ENCODE measurements at regions not wholly inside any gene's neighbourhood (a gene's known extent, or its start where the extent isn't known, plus 50 kb on each side); places are given as distances from the start of the nearest gene placed in this dataset.

DNA sequence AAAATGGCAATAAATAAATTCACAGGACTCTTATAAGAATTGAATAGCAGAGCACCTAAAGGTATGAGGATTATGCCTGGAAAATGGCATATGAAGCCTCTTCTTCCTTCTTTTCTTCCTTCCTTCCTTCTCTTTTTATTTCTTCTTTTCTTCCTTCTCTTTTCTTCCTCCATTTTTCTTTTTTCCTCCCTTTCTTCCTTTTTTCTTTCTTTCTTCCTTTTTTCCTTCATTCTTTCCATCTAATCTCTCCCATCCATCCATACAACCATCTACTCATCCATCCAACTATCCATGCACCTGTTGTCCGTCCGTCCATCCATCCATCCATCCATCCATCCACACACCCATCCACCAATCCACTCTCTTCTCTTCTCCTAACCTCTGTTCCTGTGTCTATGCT is 173.8 kb downstream of the TBX5 start:
- Histone ChIP-seq H3K27ac (ENCODE audit: low read depth, low read length) (no peak overlapping the region), H3K9me3 (ENCODE audit: control insufficient read depth, insufficient read depth, low read length) (no peaks in the 10 kb centered on the region), H3K4me1 (ENCODE audit: control insufficient read depth, insufficient read depth, low read length) (no peaks in the 10 kb centered on the region), H3K4me3 (ENCODE audit: low read depth, low read length) (no peak overlapping the region), H3K27me3 (ENCODE audit: control insufficient read depth, insufficient read depth, low read length) (peaks cover 4% of the 10 kb centered on the region), H3K36me3 (ENCODE audit: control insufficient read depth, insufficient read depth, low read length) (no peaks in the 10 kb centered on the region)
- 97% methylated on average over 2 of the region's 2 CpGs for WGBS (ENCODE audit: insufficient coverage)
- DNase-seq (ENCODE audit: low read depth in 4 of 6, low spot score in 6 of 6): no peak

DNA sequence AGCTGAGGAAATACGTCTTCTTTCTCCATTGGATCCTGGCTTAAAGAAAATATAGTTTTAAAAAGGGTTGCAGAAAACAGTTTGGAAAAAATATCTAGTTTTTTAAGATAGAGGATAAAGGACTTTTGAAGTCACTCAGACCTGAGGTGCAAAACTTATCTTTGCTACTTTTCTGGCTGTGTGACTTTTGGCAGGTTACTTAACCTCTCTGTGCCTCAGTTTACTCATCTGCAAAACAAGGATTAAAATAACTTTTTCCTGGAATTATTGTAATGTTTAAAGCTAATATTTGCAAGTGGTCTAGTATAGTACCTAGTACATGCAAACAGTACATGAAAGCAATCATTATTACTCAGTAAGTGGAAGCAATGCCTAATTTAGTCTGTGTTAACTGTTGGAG is 176.8 kb downstream of the TBX5 start:
- Histone ChIP-seq H3K4me1 (ENCODE audit: control insufficient read depth, insufficient read depth, low read length) (no peaks in the 10 kb centered on the region), H3K4me3 (ENCODE audit: low read depth, low read length) (no peak overlapping the region), H3K27me3 (ENCODE audit: control insufficient read depth, insufficient read depth, low read length) (peaks cover 9% of the 10 kb centered on the region), H3K36me3 (ENCODE audit: control insufficient read depth, insufficient read depth, low read length) (no peaks in the 10 kb centered on the region), H3K9me3 (ENCODE audit: control insufficient read depth, insufficient read depth, low read length) (no peaks in the 10 kb centered on the region), H3K27ac (ENCODE audit: low read depth, low read length) (no peak overlapping the region)
- WGBS (ENCODE audit: insufficient coverage): no CpG with 5 or more reads among the region's 1 CpG
- DNase-seq (ENCODE audit: low read depth in 4 of 6, low spot score in 6 of 6): no peak

DNA sequence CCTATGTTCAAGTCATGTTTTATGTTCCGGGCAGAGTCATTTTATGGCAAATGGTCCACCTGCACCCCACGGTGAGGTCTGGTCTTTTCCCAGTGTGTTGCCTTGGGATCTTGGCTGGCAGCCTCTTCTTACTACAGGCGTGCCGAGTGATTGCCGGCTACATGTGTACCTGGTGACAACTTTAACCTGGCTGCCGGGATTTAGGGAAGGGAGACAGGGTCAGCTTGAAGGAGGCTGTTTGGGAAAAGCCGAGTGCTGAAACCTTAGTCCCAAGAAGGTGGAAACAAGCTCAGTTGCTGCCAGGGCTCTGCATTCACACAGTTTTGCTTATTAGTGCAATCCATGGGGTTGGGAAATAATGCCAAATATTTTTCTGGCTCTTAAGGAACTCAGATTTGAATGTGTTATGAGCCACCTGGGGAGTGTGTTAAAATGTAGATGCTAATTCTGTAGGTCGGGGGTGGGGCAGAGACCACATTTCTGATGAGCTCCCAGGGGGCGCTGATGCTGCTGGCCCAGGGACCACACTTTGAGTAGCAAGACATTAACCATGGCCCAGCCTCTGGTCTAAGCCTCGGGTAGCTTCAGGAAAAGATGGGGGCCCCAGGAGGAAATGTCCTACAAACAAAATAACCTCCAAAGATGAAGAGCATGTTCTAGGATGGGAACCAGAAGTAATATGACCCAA is 179.6 kb downstream of the TBX5 start:
- Histone ChIP-seq H3K27ac (ENCODE audit: low read depth, low read length) (no peak overlapping the region), H3K27me3 (ENCODE audit: control insufficient read depth, insufficient read depth, low read length) (peaks cover 19% of the 10 kb centered on the region), H3K4me1 (ENCODE audit: control insufficient read depth, insufficient read depth, low read length) (no peaks in the 10 kb centered on the region), H3K36me3 (ENCODE audit: control insufficient read depth, insufficient read depth, low read length) (no peaks in the 10 kb centered on the region), H3K4me3 (ENCODE audit: low read depth, low read length) (no peak overlapping the region), H3K9me3 (ENCODE audit: control insufficient read depth, insufficient read depth, low read length) (no peaks in the 10 kb centered on the region)
- 60% methylated on average over 7 of the region's 10 CpGs for WGBS (ENCODE audit: insufficient coverage)
- no peak for DNase-seq (ENCODE audit: low read depth in 4 of 6, low spot score in 6 of 6)

DNA sequence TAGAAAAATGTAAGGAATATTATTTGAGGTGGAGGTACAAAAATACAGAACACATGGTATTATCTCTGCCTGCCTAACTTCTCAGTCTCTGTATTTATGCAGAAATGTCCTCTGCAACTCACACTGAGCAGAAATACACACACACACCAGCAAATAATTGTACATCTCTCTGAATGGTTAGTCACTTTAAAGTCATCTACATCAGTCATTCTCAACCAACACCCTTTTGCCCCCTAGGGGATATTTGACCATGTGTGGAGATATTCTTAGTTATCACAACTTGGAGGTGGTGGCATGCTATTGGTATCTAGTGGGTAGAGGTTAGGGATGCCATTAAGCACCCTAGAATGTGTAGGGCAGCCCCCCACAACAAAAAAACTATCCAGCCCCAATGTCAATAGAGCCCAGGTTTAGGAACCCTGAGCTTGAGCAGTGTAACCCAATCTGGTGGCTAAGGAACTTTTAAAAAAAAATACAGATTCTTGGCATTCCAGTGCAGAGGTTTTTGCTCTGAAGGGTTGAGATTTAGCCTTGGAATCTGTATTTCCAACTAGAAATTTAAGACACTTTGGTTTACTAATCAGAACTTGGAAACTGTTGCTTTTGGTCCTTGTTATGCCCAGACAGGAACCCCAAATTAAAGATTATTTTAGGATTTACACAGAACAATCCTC is 183.8 kb downstream of the TBX5 start:
- H3K4me3 ChIP-seq (ENCODE audit: low read depth, low read length): no peak overlapping the region

DNA sequence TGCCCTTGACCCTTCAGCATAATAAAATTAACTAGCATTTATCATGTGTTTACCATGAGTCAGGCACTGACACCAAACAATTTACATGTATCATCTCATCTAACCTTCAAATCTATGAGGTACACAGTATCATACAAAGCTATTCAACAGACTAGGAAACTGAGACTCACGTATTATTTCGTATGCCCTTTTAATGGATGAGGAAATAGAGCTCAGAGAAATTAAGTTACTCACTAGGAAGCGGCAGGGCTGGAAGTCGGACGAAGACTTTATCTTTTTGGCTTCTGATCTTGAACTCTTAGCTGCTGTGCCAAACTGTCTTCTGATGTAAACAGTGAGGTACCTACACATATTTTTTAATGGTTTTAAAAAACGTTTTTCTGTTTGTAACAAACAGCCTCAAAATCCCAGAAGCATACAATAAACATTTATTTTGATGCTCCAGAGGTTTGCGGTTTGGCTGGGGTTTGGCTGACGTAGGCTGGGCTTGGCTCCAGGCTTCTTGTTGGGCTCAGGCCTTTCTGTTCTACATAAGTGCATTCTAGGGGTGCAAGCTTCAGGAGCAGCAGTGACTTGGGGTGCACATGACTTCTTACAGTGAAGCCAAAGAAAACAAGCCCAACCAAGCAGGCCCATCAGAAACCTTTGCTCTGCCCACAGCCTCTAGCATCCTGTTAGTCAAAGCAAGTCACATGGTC is 184.7 kb downstream of the TBX5 start:
- no peak overlapping the region for H3K27ac ChIP-seq (ENCODE audit: low read depth, low read length)
- no peaks in the 10 kb centered on the region for H3K9me3 ChIP-seq (ENCODE audit: control insufficient read depth, insufficient read depth, low read length)
- no peak for DNase-seq (ENCODE audit: low read depth in 4 of 6, low spot score in 6 of 6)
- no peaks in the 10 kb centered on the region for H3K36me3 ChIP-seq (ENCODE audit: control insufficient read depth, insufficient read depth, low read length)
- WGBS (ENCODE audit: insufficient coverage): 89% methylated on average over 5 of the region's 8 CpGs
- H3K4me3 ChIP-seq (ENCODE audit: low read depth, low read length): no peak overlapping the region
- H3K4me1 ChIP-seq (ENCODE audit: control insufficient read depth, insufficient read depth, low read length): no peaks in the 10 kb centered on the region
- H3K27me3 ChIP-seq (ENCODE audit: control insufficient read depth, insufficient read depth, low read length): peaks cover 19% of the 10 kb centered on the region

More for the DNA sequence above, 183.8 kb downstream of the TBX5 start:
- H3K27ac ChIP-seq (ENCODE audit: low read depth, low read length): no peak overlapping the region
- H3K4me1 ChIP-seq (ENCODE audit: control insufficient read depth, insufficient read depth, low read length): no peaks in the 10 kb centered on the region
- peaks cover 19% of the 10 kb centered on the region for H3K27me3 ChIP-seq (ENCODE audit: control insufficient read depth, insufficient read depth, low read length)
- DNase-seq (ENCODE audit: low read depth in 4 of 6, low spot score in 6 of 6): no peak
- no peaks in the 10 kb centered on the region for H3K9me3 ChIP-seq (ENCODE audit: control insufficient read depth, insufficient read depth, low read length)
- no peaks in the 10 kb centered on the region for H3K36me3 ChIP-seq (ENCODE audit: control insufficient read depth, insufficient read depth, low read length)

DNA sequence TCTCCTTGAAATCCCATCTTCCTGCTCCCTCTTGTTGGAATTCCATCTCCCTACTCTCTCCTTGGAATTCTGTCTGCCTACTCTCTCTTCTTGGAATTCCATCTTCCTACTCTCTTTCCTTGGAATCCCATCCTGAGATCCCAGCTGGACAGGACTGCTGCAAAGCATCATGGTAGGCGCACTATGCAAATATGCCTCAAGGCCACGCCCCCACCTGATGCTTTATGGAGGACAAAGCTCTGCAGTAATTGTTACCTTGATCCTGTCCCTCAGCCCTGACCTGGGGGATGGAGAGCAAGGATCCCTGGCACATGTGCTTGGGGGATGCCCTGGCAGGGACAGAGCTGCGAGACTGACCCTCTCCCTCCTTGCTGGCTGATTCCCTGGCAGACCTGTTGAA is 185.6 kb downstream of the TBX5 start:
- Histone ChIP-seq H3K9me3 (ENCODE audit: control insufficient read depth, insufficient read depth, low read length) (no peaks in the 10 kb centered on the region), H3K36me3 (ENCODE audit: control insufficient read depth, insufficient read depth, low read length) (no peaks in the 10 kb centered on the region), H3K4me3 (ENCODE audit: low read depth, low read length) (no peak overlapping the region), H3K27ac (ENCODE audit: low read depth, low read length) (no peak overlapping the region), H3K27me3 (ENCODE audit: control insufficient read depth, insufficient read depth, low read length) (peaks cover 16% of the 10 kb centered on the region), H3K4me1 (ENCODE audit: control insufficient read depth, insufficient read depth, low read length) (no peaks in the 10 kb centered on the region)
- 73% methylated on average over 3 of the region's 3 CpGs for WGBS (ENCODE audit: insufficient coverage)
- DNase-seq (ENCODE audit: low read depth in 4 of 6, low spot score in 6 of 6): no peak

DNA sequence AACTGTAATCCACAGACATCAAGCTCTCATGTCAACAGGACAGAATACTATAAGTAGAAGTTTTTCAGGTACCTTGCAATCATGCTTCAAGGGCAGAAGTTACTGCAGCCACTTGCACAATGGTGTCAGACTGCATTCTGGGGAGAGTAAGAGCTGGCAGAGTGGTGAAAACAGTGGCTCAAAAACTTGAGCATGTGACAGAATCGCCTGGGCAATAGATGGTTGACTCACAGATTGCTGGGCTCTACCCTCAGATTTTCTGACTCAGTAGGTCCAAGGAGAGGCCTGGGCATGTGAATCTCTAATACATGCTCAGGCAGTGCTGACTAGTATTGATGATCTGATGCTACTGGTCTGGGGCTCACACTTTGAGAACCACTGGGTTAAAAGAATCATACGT is 187.8 kb downstream of the TBX5 start:
- no peak for DNase-seq (ENCODE audit: low read depth in 4 of 6, low spot score in 6 of 6)
- Histone ChIP-seq H3K27me3 (ENCODE audit: control insufficient read depth, insufficient read depth, low read length) (peaks cover 20% of the 10 kb centered on the region), H3K9me3 (ENCODE audit: control insufficient read depth, insufficient read depth, low read length) (no peaks in the 10 kb centered on the region), H3K36me3 (ENCODE audit: control insufficient read depth, insufficient read depth, low read length) (no peaks in the 10 kb centered on the region), H3K27ac (ENCODE audit: low read depth, low read length) (no peak overlapping the region), H3K4me3 (ENCODE audit: low read depth, low read length) (no peak overlapping the region), H3K4me1 (ENCODE audit: control insufficient read depth, insufficient read depth, low read length) (no peaks in the 10 kb centered on the region)
- WGBS (ENCODE audit: insufficient coverage): 96% methylated on average over 2 of the region's 2 CpGs

DNA sequence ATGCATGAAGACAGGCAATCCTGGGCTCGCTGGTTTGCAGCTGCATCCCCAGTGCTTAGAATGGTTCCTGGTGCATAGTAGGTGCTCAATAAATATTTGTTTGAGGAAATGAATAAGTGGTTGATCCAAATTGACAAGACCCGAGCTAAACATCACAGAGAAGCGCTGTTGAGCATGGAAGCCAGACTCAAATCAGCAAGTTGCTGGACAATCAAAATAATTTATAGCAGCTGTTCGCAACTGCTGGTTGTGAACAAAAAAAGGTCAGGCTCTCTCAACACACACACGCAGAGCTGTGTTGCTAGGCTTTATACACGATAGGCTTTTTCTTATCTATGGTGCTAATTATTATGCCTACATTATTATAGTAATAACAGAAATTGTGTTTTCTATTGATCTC is 190.2 kb downstream of the TBX5 start:
- DNase-seq (ENCODE audit: low read depth in 4 of 6, low spot score in 6 of 6): peak in 1 of 6 donors; percentile 14
- Histone ChIP-seq H3K36me3 (ENCODE audit: control insufficient read depth, insufficient read depth, low read length) (no peaks in the 10 kb centered on the region), H3K4me1 (ENCODE audit: control insufficient read depth, insufficient read depth, low read length) (no peaks in the 10 kb centered on the region), H3K27me3 (ENCODE audit: control insufficient read depth, insufficient read depth, low read length) (peaks cover 11% of the 10 kb centered on the region), H3K4me3 (ENCODE audit: low read depth, low read length) (no peak overlapping the region), H3K27ac (ENCODE audit: low read depth, low read length) (no peak overlapping the region), H3K9me3 (ENCODE audit: control insufficient read depth, insufficient read depth, low read length) (no peaks in the 10 kb centered on the region)
- 58% methylated on average over 2 of the region's 6 CpGs for WGBS (ENCODE audit: insufficient coverage)

DNA sequence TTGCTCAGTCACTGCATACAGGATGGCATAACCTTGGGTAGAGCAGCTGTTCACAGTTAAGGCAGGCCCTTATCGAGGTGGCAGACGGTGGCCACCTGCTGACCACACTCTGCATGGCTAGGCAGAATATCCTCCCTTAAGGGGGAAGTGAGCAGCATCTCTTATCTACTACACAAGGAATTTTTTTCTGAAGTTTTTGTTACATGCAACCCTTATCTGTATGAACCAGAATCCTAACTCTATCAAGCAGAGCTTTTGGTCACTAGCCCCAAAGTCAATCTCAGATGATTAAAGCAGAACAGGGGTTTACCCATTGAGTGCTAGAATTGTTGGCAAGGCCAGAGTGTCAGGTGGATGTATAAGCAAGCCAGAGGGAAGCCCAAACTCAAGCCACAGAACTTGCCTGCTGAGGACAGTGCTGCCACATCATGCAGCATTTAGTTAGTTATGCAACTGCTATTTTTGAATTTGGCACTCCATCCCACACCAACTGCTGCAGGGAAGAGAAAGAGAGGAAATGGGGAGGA is 192.8 kb downstream of the TBX5 start:
- Histone ChIP-seq H3K9me3 (ENCODE audit: control insufficient read depth, insufficient read depth, low read length) (no peaks in the 10 kb centered on the region), H3K4me1 (ENCODE audit: control insufficient read depth, insufficient read depth, low read length) (no peaks in the 10 kb centered on the region), H3K4me3 (ENCODE audit: low read depth, low read length) (no peak overlapping the region), H3K27me3 (ENCODE audit: control insufficient read depth, insufficient read depth, low read length) (peaks cover 9% of the 10 kb centered on the region), H3K36me3 (ENCODE audit: control insufficient read depth, insufficient read depth, low read length) (no peaks in the 10 kb centered on the region), H3K27ac (ENCODE audit: low read depth, low read length) (no peak overlapping the region)
- WGBS (ENCODE audit: insufficient coverage): no CpG with 5 or more reads among the region's 2 CpGs
- DNase-seq (ENCODE audit: low read depth in 4 of 6, low spot score in 6 of 6): peak in 1 of 6 donors; percentile 46
